Right lobe of liver (tissue), 4 donors: ENCODE measurements at regions not wholly inside any gene's neighbourhood (a gene's known extent, or its start where the extent isn't known, plus 50 kb on each side); places are given as distances from the start of the nearest gene placed in this dataset.

Experiments
- POLR2A ChIP-seq: fragments of 450-650 bp; IDR thresholded peaks from one replicate; pipeline ENCODE4 v1.6.1; 2017; ENCODE audit warnings: antibody characterized with exemption, mild to moderate bottlenecking
- TF ChIP-seq, protein P1 (sequence below), 4 donors: fragments of 200-600 bp in 3 of 4; fragments of 450-650 bp in 1 of 4; IDR thresholded peaks; one replicate each; pipeline versions ENCODE4 v1.5.1 to v1.8.0; 2016 to 2022; ENCODE audit warnings: antibody characterized with exemption in 4 of 4, mild to moderate bottlenecking in 2 of 4
- donor health status: DM: no; HTN: no; CAD: no.
- donor health status: DM: no; HTN: no; CAD: no.
- donor health status: DM: no; HTN: yes; CAD: no.

DNA sequence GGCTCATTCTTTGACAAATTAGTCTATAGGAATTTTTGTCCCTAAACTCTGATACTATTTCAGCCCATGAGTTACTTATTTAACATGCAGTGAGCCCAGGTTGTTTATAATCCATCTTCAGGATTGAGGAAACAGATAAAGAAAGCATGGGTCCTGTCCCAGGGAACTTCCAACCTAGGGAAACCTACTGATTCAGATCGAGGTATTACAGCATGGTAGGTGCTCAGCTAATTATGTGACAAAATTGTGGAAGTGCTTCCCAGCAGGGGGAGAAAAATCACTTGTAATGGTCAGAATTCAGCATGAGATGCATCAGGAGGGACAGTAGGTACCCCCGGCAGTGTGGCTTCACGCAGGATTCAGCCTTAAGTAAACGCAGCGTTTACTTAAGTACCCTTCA, 171.3 kb downstream of the NUFIP1 start:
- TF ChIP-seq, protein P1, sequence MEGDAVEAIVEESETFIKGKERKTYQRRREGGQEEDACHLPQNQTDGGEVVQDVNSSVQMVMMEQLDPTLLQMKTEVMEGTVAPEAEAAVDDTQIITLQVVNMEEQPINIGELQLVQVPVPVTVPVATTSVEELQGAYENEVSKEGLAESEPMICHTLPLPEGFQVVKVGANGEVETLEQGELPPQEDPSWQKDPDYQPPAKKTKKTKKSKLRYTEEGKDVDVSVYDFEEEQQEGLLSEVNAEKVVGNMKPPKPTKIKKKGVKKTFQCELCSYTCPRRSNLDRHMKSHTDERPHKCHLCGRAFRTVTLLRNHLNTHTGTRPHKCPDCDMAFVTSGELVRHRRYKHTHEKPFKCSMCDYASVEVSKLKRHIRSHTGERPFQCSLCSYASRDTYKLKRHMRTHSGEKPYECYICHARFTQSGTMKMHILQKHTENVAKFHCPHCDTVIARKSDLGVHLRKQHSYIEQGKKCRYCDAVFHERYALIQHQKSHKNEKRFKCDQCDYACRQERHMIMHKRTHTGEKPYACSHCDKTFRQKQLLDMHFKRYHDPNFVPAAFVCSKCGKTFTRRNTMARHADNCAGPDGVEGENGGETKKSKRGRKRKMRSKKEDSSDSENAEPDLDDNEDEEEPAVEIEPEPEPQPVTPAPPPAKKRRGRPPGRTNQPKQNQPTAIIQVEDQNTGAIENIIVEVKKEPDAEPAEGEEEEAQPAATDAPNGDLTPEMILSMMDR (IDR thresholded peaks at IDR 0.05), result no peak
- no peak for TF ChIP-seq POLR2A
